PC-9 (cell line): ENCODE measurements at regions not wholly inside any gene's neighbourhood (a gene's known extent, or its start where the extent isn't known, plus 50 kb on each side); places are given as distances from the start of the nearest gene placed in this dataset.

Experiments
- BruUV-seq: library from RNA; stranded (reverse); fragments of 400-500 nt; replicated peaks from 2 replicates; lab custom pipeline; 2021; lab: Mats Ljungman, UMichigan
- CTCF ChIA-PET: fragments of 300-600 bp; sonication (Branson Sonifier 250); formaldehyde crosslinking; loops from one replicate; lab custom pipeline; 2022; ENCODE audit warnings: antibody characterized with exemption; lab: Charles Lee
- POLR2A ChIA-PET: fragments of 300-600 bp; sonication (Branson Sonifier 250); formaldehyde crosslinking; loops from one replicate; lab custom pipeline; 2022; ENCODE audit warnings: antibody characterized with exemption; ENCODE audit not compliant: unreplicated experiment; lab: Charles Lee
- DNase-seq, 2 experiments: peaks; one replicate each; pipeline versions ENCODE4 v3.0.0 to v3.0.0-alpha.2; 2015 to 2022; ENCODE audit warnings: mixed read lengths in 1 of 2
- H2AFZ ChIP-seq: fragments of 200-600 bp; sonication (generic); 2 replicates; pipeline ENCODE4 v1.8.1; 2017; ENCODE audit warnings: antibody characterized with exemption
- H3F3A ChIP-seq: fragments of 200-600 bp; sonication (generic); 2 replicates; pipeline ENCODE4 v1.8.1; 2017; ENCODE audit warnings: antibody characterized with exemption, mild to moderate bottlenecking, low read depth; ENCODE audit not compliant: insufficient read depth
- H3K27ac ChIP-seq: fragments of 200-600 bp; sonication (generic); 2 replicates; pipeline ENCODE4 v1.6.1; 2016; ENCODE audit warnings: mixed run types
- H3K27me3 ChIP-seq: fragments of 200-600 bp; sonication (generic); 2 replicates; pipeline ENCODE4 v1.6.1; 2016; ENCODE audit warnings: low read depth, mixed run types; ENCODE audit not compliant: insufficient read depth
- H3K36me3 ChIP-seq: fragments of 200-600 bp; sonication (generic); 2 replicates; pipeline ENCODE4 v1.6.1; 2016; ENCODE audit warnings: low read depth, mixed run types
- H3K4me1 ChIP-seq: fragments of 200-600 bp; sonication (generic); replicated peaks from 2 replicates; pipeline ENCODE4 v1.6.1; 2016; ENCODE audit warnings: mixed run types; ENCODE audit not compliant: insufficient read depth
- H3K4me2 ChIP-seq: fragments of 200-600 bp; sonication (generic); 2 replicates; pipeline ENCODE4 v1.6.1; 2017; ENCODE audit warnings: mixed run types
- H3K4me3 ChIP-seq: fragments of 200-600 bp; sonication (generic); 2 replicates; pipeline ENCODE4 v1.6.1; 2016; ENCODE audit warnings: mixed run types
- H3K79me2 ChIP-seq: fragments of 200-600 bp; sonication (generic); 2 replicates; pipeline ENCODE4 v1.6.1; 2017; ENCODE audit warnings: low read depth, mixed run types
- H3K9me2 ChIP-seq: fragments of 200-600 bp; sonication (generic); 2 replicates; pipeline ENCODE4 v1.8.1; 2017; ENCODE audit warnings: mild to moderate bottlenecking; ENCODE audit not compliant: insufficient read depth
- H3K9me3 ChIP-seq: fragments of 200-600 bp; sonication (generic); 2 replicates; pipeline ENCODE4 v1.8.1; 2016; ENCODE audit warnings: low read depth; ENCODE audit not compliant: insufficient read depth
- H4K20me1 ChIP-seq: fragments of 200-600 bp; sonication (generic); 2 replicates; pipeline ENCODE4 v1.8.1; 2017; ENCODE audit not compliant: insufficient read depth
- CTCF ChIP-seq: fragments of 200-600 bp; sonication (generic); conservative IDR thresholded peaks from 2 replicates; pipeline ENCODE4 v1.6.1; 2017; ENCODE audit warnings: mixed run types, antibody characterized with exemption, mild to moderate bottlenecking, moderate library complexity
- EZH2 ChIP-seq: fragments of 200-600 bp; sonication (generic); IDR thresholded peaks from 2 replicates; pipeline ENCODE4 v1.8.0; 2017; ENCODE audit warnings: antibody characterized with exemption, low read depth
- intact Hi-C: fragments of 100-400 bp; cut with micrococcal nuclease; formaldehyde crosslinking; loops from one replicate; pipeline ENCODE4 v1.10.0; 2022; ENCODE audit not compliant: unreplicated experiment

- CTCF ChIA-PET: no interaction called here
- no peak overlapping the region for H3K4me2 ChIP-seq
- no peak overlapping the region for H3K4me3 ChIP-seq
- H3K79me2 ChIP-seq: no peaks in the 10 kb centered on the region
- H3K36me3 ChIP-seq: no peaks in the 10 kb centered on the region; the same call in 1 of the 2 replicates
- TF ChIP-seq EZH2 (no peak), CTCF (no peak)
- H3K27me3 ChIP-seq: no peaks in the 10 kb centered on the region
- H4K20me1 ChIP-seq: no peaks in the 10 kb centered on the region
- no TSS peak for BruUV-seq
- H3K9me3 ChIP-seq: peaks cover 8% of the 10 kb centered on the region
- intact Hi-C loops: no loop called here
- no peaks in the 10 kb centered on the region for H3K4me1 ChIP-seq
- H2AFZ ChIP-seq: no peak overlapping the region
- H3F3A ChIP-seq: no peaks in the 10 kb centered on the region; the same call in 1 of the 2 replicates
- no peak overlapping the region for H3K27ac ChIP-seq
- no peaks in the 10 kb centered on the region for H3K9me2 ChIP-seq
- POLR2A ChIA-PET: no interaction called here
- no peak for DNase-seq
Observed at GRCh38 chr1:218575079-218575478, 229.9 kb downstream of the TGFB2 start.

- intact Hi-C loops: no loop called here
- Histone ChIP-seq H3K9me2 (no peaks in the 10 kb centered on the region), H3K9me3 (peaks cover 8% of the 10 kb centered on the region), H2AFZ (no peak overlapping the region), H3K4me2 (no peak overlapping the region), H3K36me3 (no peaks in the 10 kb centered on the region), H3K4me3 (no peak overlapping the region), H3F3A (no peaks in the 10 kb centered on the region; the same call in 1 of the 2 replicates), H3K27me3 (no peaks in the 10 kb centered on the region), H3K79me2 (no peaks in the 10 kb centered on the region), H4K20me1 (no peaks in the 10 kb centered on the region), H3K4me1 (no peaks in the 10 kb centered on the region), H3K27ac (no peak overlapping the region)
- ChIA-PET POLR2A (no interaction called here), CTCF (no interaction called here)
- no peak for DNase-seq
- no TSS peak for BruUV-seq
- TF ChIP-seq EZH2 (no peak), CTCF (no peak)
Observed at GRCh38 chr1:218575856-218576255, 230.7 kb downstream of the TGFB2 start.

GRCh38 chr1:218582646-218583045, 237.5 kb downstream of the TGFB2 start:
- no peak overlapping the region for H2AFZ ChIP-seq
- peaks cover 16% of the 10 kb centered on the region for H3F3A ChIP-seq
- POLR2A ChIA-PET: no interaction called here
- H4K20me1 ChIP-seq: no peaks in the 10 kb centered on the region
- intact Hi-C loops: loop anchor here (10.0 kb wide), 2 partner anchors 802 to 982 kb away; no protein-coding TSS in a partner anchor
- no peak overlapping the region for H3K27ac ChIP-seq
- no peaks in the 10 kb centered on the region for H3K36me3 ChIP-seq
- H3K4me2 ChIP-seq: no peak overlapping the region
- BruUV-seq: no TSS peak
- H3K9me3 ChIP-seq: peaks cover 26% of the 10 kb centered on the region
- CTCF ChIA-PET: no interaction called here
- H3K4me3 ChIP-seq: no peak overlapping the region
- TF ChIP-seq CTCF (no peak), EZH2 (no peak)
- DNase-seq: no peak
- no peaks in the 10 kb centered on the region for H3K9me2 ChIP-seq
- H3K4me1 ChIP-seq: peaks cover 22% of the 10 kb centered on the region
- no peaks in the 10 kb centered on the region for H3K79me2 ChIP-seq
- H3K27me3 ChIP-seq: no peaks in the 10 kb centered on the region
